ENCODE measurements at regions not wholly inside any gene's neighbourhood (a gene's known extent, or its start where the extent isn't known, plus 50 kb on each side); places are given as distances from the start of the nearest gene placed in this dataset.

GRCh38 chr18:51802569-51803428, 537.2 kb upstream of the DCC start (continued):
- TF ChIP-seq CBX3 (IDR thresholded peaks at IDR 0.05; ENCODE audit: low read depth), result no peak
- no peak for TF ChIP-seq SIN3A (IDR thresholded peaks at IDR 0.05; ENCODE audit: low read depth)
- no peak for TF ChIP-seq TCF7L2 (IDR thresholded peaks at IDR 0.05; ENCODE audit: borderline replicate concordance, extremely low read depth, insufficient read depth, insufficient read length)
- TF ChIP-seq, protein P1, sequence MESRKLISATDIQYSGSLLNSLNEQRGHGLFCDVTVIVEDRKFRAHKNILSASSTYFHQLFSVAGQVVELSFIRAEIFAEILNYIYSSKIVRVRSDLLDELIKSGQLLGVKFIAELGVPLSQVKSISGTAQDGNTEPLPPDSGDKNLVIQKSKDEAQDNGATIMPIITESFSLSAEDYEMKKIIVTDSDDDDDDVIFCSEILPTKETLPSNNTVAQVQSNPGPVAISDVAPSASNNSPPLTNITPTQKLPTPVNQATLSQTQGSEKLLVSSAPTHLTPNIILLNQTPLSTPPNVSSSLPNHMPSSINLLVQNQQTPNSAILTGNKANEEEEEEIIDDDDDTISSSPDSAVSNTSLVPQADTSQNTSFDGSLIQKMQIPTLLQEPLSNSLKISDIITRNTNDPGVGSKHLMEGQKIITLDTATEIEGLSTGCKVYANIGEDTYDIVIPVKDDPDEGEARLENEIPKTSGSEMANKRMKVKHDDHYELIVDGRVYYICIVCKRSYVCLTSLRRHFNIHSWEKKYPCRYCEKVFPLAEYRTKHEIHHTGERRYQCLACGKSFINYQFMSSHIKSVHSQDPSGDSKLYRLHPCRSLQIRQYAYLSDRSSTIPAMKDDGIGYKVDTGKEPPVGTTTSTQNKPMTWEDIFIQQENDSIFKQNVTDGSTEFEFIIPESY (IDR thresholded peaks at IDR 0.05; ENCODE audit: extremely low read depth, insufficient replicate concordance, low read length), result no peak
- TF ChIP-seq EZH2phosphoT487 (IDR thresholded peaks at IDR 0.05; ENCODE audit: borderline replicate concordance), result no peak
- no peak for TF ChIP-seq SRF (IDR thresholded peaks at IDR 0.05; ENCODE audit: low read depth)
- TF ChIP-seq ZNF274 (IDR thresholded peaks at IDR 0.05; ENCODE audit: low read depth, low read length), result no peak
- TF ChIP-seq FOSL1 (IDR thresholded peaks at IDR 0.05; ENCODE audit: low read depth), result no peak

GRCh38 chr18:51807336-51807735, 532.7 kb upstream of the DCC start:
- Histone ChIP-seq H3K4me2 (ENCODE audit: low read length) (no peak overlapping the region), H3K27me3 (ENCODE audit: insufficient read depth, low read length) (no peaks in the 10 kb centered on the region), H3K9ac (ENCODE audit: low read length) (no peak overlapping the region), H2AFZ (ENCODE audit: low read depth, low read length, poor library complexity, severe bottlenecking) (no peak overlapping the region), H3K4me1 (ENCODE audit: control insufficient read depth in 1 of 2, insufficient read depth in 2 of 2, low read length in 2 of 2) (no peaks in the 10 kb centered on the region), H3K9me2 (ENCODE audit: insufficient read depth) (no peaks in the 10 kb centered on the region), H4K20me1 (ENCODE audit: insufficient read depth) (no peaks in the 10 kb centered on the region), H3K79me2 (ENCODE audit: insufficient read depth, low read length) (no peaks in the 10 kb centered on the region), H3K27ac (ENCODE audit: low read depth, low read length) (no peak overlapping the region), H3K4me3 (replicated peaks in 1 of 2; ENCODE audit: low read depth in 1 of 2, low read length in 2 of 2) (no peak overlapping the region), H3K9me3 (ENCODE audit: control insufficient read depth in 1 of 2, insufficient read depth in 1 of 2, low read depth in 1 of 2, low read length in 2 of 2) (peaks cover 0 to 13% of the 10 kb centered on the region in 2 experiments; a peak in 1 of 4 replicates), H3K36me3 (ENCODE audit: control insufficient read depth in 1 of 2, insufficient read depth in 2 of 2, low read length in 2 of 2) (no peaks in the 10 kb centered on the region)
- intact Hi-C loops (cut with micrococcal nuclease), result no loop called here
- RAD21 ChIA-PET (ENCODE audit: low non-redundant PET in 1 of 2, low total read pairs in 2 of 2, uncharacterized antibody in 2 of 2, unreplicated experiment in 2 of 2), result no interaction called here
- BruUV-seq (replicated peaks), result no TSS peak
- ATAC-seq, result no peak
- TF ChIP-seq SP1 (IDR thresholded peaks at IDR 0.05; ENCODE audit: low read depth), result no peak
- no peak for TF ChIP-seq CEBPB (IDR thresholded peaks at IDR 0.05; ENCODE audit: low read depth)
- TF ChIP-seq, protein P2, sequence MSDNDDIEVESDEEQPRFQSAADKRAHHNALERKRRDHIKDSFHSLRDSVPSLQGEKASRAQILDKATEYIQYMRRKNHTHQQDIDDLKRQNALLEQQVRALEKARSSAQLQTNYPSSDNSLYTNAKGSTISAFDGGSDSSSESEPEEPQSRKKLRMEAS (IDR thresholded peaks at IDR 0.05), result no peak
- TF ChIP-seq FOSL1 (IDR thresholded peaks at IDR 0.05; ENCODE audit: low read depth), result no peak
- TF ChIP-seq TCF7L2 (IDR thresholded peaks at IDR 0.05; ENCODE audit: borderline replicate concordance, extremely low read depth, insufficient read depth, insufficient read length), result no peak
- TF ChIP-seq EGR1 (IDR thresholded peaks at IDR 0.05; ENCODE audit: low read depth), result no peak
- no peak for TF ChIP-seq ZNF274 (IDR thresholded peaks at IDR 0.05; ENCODE audit: low read depth, low read length)
- TF ChIP-seq, protein P3, sequence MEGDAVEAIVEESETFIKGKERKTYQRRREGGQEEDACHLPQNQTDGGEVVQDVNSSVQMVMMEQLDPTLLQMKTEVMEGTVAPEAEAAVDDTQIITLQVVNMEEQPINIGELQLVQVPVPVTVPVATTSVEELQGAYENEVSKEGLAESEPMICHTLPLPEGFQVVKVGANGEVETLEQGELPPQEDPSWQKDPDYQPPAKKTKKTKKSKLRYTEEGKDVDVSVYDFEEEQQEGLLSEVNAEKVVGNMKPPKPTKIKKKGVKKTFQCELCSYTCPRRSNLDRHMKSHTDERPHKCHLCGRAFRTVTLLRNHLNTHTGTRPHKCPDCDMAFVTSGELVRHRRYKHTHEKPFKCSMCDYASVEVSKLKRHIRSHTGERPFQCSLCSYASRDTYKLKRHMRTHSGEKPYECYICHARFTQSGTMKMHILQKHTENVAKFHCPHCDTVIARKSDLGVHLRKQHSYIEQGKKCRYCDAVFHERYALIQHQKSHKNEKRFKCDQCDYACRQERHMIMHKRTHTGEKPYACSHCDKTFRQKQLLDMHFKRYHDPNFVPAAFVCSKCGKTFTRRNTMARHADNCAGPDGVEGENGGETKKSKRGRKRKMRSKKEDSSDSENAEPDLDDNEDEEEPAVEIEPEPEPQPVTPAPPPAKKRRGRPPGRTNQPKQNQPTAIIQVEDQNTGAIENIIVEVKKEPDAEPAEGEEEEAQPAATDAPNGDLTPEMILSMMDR (IDR thresholded peaks at IDR 0.05 in 2 of 3, conservative IDR thresholded peaks at IDR 0.05 in 1 of 3; ENCODE audit: borderline replicate concordance in 1 of 3, insufficient read depth in 1 of 3, low read depth in 2 of 3, low read length in 2 of 3), result no peak
- no peak for TF ChIP-seq RAD21 (IDR thresholded peaks at IDR 0.05; ENCODE audit: low read depth)
- no peak for TF ChIP-seq SIN3A (IDR thresholded peaks at IDR 0.05; ENCODE audit: low read depth)
- TF ChIP-seq, protein P1 (IDR thresholded peaks at IDR 0.05; ENCODE audit: extremely low read depth, insufficient replicate concordance, low read length), result no peak
- TF ChIP-seq JUND (IDR thresholded peaks at IDR 0.05), result no peak
- no peak for TF ChIP-seq ELF1 (IDR thresholded peaks at IDR 0.05; ENCODE audit: borderline replicate concordance, low read depth)
- TF ChIP-seq ZFX (IDR thresholded peaks at IDR 0.05), result no peak
- TF ChIP-seq EZH2phosphoT487 (IDR thresholded peaks at IDR 0.05; ENCODE audit: borderline replicate concordance), result no peak
- CTCF ChIA-PET, result no interaction called here
- no peak for DNase-seq (ENCODE audit: low read depth, low spot score)
- POLR2A ChIA-PET, result no interaction called here

Data from HCT116 (cell line).